NCI-H2227 (cell line): ENCODE measurements at regions not wholly inside any gene's neighbourhood (a gene's known extent, or its start where the extent isn't known, plus 50 kb on each side); places are given as distances from the start of the nearest gene placed in this dataset.

Source experiments
- DNase-seq: peaks from one replicate; lab custom pipeline; 2025; ENCODE audit not compliant: unreplicated experiment; lab: John Stamatoyannopoulos, UW

DNA sequence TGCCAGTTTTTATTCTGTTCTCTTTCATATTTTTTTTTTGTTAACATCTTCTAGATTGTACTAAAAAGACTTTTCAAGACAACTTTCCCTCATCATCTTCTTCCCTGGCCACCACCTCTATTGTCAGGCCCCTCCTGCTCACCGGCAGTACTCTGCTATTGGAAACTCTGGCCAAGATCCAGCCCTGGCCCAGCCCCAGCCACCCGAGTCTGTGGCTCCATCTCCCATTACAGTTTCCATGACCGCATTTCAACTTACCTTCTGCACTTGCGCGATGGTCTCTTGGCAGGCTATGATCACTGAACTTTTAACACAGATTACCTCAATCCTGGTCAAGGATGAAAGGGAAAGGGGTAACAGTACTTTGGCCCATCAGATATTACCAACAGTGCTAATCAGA, 137.7 kb upstream of the POM121L12 start:
- DNase-seq = no peak

DNA sequence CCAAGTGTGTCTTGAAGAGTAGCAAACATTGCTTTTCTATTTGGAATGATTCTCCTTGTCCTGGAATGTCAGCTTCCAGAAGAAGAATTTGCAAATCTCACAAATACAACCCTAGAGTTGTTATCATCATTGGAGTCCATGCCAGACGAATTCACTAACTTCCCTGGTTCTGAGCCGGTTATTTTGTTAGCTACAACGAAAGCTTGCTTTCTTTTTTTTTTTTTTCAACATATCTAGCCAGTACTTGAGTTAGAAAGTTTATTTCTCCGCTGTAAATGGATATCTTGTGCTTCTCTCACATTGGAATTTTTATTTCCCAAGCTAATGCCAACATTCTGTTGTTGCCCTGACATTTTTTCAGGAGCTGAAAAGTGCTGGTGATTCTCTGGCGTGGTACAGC, 138.1 kb upstream of the POM121L12 start:
- DNase-seq = no peak

DNA sequence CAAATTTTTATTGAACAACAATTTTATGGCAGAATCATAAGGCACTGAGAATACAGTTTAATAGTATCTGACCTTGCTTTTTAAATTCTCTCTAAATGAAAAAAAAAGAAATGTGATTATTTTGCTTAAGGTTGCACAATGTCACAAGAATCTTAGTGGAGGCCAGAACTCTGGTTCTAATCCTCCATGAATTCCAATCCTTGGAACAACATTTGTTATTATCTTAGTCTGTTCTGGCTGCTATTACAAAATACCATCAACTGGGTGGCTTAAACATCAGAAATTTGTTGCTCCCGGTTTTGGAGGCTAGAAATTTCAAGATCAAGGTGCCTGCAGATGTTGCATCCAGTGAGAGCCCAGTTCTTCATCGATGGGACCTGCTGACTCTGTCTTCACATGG, 158.2 kb upstream of the POM121L12 start:
- no peak for DNase-seq

DNA sequence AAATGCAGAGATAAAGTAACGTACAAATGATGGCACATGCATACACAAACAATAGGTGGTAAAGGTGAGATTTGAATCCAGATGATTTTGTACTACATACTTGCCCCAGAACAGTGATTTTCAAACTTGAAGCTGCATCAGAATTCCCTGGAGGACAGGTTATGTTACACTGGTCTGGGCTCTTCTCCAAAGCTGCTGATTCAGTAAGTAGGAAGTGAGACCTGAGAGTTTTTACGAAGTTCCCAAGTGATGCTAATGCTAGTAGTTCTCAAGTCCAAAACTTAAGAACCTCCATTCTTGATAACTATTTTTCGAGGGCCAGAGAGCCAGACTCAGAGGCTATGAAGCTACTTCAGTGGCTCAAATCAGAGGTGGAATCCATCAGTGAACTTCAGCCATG, 159.0 kb upstream of the POM121L12 start:
- no peak for DNase-seq

DNA sequence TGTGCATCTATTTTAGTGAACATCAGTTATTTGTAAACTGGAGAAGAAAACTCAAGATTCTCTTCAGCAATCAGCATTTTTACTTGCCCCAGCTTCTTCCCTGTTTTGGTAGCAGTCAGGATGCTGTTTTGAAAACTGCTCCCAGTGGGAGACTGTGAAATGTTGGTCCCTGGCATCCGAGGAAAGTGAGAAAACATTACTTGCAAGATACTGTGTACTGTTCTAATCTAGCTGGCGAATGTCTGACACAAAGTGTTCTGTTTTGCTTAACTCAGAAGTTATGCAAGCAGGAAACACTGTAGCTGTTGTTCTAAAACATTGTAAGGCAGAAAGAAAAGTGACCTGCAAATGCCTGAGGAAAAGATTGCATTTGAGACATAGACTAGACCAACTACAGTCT, 171.8 kb upstream of the POM121L12 start:
- no peak for DNase-seq

DNA sequence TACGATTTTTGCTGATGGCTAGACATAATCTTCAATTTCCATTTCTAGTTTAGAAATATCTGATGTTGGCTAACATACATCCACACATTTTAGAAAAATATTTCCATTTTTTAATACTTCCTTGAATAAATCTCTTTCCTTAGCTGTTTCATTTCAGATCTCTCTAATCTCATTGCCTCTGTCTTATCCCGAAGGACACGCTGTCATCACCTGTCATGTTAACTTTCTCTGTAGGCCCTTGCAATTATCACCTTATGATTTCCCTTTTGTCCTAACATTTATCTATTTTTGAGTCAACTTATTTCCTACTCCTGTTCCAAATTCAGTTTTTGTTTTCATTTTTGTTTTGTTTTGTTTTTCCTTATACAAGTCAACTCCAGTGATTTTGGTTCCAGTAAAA, 173.1 kb upstream of the POM121L12 start:
- DNase-seq = no peak

DNA sequence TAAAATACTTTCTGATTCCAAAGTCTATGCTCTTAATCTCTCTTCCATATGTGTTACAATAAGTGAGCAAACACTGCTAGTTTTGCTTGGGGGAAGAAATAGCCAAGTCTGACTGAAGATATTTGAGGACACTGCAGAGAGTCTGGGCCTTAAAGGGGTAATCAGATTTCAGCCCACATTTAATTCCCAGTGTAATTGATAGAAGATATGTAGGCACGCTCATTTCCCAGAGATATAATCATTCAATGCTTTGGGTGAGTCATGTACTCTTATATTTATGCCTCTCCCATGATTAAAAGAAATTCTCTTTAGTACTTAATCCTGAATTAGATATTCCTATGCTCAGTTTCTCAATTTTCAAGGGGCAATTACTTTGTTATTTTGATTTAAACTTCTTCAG, 178.1 kb upstream of the POM121L12 start:
- DNase-seq = no peak

DNA sequence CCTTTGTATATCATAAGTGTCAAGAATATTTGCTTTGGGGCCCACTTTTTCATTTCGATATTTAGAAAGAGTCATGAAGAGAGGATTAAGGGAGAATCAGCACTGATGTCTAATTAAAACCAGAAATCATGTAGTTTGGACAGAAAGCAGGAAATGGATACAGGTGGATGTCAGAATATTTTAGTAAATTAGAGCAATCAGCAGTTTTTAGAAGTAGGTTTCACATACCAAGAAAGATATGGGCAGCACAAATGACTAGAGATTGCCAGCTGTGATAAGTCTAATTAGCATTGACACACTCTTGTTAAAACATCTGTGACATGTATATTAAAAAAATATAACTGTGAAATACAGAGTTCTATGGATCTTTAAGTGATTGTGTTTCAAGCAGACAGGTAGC, 180.8 kb upstream of the POM121L12 start:
- no peak for DNase-seq

DNA sequence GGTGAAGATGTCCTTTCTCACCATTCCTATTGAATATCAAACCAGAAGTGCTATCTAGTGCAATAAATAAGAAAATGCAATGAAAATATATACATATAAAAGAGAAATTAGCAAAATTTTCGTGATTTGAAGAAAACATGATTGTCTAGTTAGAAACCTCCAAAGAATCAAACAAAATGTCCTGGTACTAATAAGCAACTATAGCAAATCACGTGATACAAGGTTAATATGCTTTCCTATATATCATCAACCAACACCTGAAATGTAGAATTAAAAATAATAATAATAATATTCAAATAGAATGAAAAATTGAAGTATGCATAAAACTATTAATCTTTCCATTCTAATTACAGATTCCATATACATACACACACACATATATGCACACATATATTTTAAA, 183.9 kb upstream of the POM121L12 start:
- no peak for DNase-seq

DNA sequence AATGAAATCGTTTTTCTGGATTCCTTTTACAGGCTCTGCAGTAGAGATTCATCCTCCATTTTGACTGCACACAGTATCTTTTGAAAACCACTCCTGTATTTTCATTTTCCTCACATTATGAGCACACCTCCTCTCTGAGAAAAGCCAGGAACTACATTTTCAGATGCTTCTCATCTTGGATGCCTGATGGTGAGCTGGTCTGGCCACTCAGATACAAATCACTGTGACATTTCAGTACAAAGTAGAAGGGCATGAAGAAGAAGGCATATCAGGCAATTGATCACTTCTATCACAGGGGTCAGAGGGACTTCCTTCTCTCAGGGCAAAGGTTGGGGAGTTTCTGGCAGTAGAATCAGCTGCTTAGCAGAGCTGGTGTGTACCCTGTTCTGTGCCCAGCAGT, 192.0 kb upstream of the POM121L12 start:
- DNase-seq = no peak

DNA sequence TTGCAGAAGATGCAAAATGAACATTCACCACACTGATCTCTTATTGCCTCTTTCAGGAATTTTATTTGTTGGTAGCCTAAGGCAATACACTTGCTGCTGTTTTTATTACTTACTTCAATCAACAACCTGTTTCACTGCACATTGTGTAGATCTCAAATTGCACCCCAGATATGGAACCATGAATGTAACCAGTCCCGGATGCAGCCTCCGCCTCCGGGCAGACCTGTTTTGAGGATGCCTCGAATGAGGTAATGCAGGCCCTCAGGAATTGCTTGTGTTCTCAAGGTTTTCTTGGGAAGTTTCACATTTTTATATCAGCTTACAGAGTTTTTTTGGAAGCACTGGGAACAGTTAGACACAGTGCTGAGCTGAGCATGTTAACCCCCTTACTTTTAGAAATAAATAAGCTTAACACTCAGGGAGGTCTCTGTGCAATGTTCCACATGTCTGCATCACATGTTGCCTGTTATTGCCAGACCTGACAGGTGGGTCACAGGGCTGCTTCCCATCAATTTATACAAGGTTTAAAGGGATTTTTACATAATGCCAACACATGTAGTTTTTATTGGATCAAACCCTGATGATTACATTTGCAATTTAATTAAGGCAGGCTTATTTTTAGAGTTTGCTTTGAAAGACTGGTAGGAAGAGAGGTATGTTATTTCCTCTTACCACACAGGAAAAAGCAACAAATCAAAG, 193.1 kb upstream of the POM121L12 start:
- no peak for DNase-seq

DNA sequence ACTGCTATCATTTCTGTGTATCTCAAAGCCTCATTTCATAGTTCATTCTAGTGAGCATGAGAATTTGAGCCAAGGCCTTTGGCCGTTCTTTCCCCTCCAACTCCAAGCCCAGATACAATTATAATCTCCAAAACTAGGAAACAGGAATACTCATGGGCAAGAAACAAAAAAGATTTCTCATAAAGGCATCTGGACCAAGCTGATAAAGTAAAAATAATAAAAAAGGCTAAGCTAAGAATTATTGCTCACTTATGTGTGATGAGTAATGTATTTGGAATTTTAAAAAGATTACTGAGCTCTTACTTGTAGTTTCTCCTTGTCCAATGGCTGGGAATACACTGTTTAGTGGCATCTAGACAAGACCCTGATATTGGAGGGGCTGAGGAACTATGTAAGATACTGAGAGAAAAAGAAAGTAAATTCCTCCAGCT, 196.4 kb upstream of the POM121L12 start:
- no peak for DNase-seq

DNA sequence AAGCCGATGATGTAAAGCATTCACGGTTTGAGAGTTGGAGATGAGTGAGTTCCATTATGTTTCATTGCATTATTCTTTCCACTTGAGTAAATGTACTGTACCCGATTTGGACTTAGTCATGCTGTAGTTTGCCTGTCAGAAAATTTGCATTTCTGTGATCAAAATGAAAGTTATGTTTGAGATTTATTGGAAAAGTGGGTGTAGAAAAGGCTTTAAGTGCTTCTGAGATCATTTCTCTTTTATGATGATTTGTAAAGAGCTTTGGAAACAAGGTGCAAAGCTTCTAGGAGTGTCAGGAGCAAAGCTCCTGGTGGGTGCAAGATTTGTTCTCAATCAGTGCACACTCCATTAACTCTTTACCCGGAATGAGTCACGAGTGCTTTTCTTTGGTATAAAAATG, 204.1 kb upstream of the POM121L12 start:
- DNase-seq = no peak

DNA sequence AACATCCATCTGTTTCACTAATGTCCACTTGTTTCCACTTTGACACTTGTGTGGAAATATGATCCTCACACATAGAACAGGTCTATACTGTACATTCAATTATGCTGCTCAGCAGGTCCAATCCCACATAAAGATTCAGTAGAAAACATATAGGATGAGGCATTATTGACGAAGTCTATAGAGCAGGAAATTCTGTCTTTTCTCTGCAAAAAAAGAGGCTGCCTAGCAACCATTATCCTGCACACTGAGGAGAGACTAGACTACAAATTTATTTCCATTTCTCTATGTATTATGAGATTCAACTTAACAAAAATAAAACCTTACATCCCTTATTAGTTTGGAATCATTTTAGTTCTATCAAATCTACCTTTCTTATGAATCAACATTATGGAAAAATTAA, 204.6 kb upstream of the POM121L12 start:
- DNase-seq = no peak

DNA sequence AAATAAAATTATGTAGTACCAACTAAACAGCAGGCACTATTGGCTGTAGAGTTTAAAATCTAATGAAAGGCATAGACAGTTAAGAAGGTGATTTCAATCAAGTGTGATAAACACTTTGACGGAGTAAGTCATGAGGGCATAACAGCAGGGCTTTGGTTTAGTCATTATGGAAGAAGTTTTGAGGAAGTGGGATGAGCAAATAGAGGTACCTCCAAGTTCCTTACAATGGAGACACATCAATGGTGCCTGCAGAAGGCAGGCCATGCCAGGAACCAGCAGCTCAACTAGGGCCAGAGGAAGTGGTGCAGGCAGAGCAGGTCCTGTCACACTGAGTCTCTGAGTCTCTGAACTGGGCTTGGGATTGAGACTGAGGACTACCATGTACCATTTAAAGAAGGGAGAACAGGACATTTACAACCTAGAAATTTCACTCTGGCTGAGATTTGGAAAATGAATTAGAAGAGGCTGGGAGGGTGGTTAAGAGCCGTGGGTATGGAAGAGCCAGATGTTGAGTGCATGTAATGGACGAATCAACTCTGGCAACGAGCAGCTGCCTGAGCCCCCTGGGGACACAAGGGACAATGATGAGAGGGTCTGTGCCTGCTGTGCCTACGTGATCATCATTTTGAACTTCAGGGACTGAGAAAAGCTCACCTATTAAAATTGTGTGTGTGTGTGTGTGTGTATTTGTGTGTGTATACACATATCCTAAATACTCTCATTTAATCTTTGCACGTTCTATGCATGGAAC, 208.7 kb upstream of the POM121L12 start:
- no peak for DNase-seq

DNA sequence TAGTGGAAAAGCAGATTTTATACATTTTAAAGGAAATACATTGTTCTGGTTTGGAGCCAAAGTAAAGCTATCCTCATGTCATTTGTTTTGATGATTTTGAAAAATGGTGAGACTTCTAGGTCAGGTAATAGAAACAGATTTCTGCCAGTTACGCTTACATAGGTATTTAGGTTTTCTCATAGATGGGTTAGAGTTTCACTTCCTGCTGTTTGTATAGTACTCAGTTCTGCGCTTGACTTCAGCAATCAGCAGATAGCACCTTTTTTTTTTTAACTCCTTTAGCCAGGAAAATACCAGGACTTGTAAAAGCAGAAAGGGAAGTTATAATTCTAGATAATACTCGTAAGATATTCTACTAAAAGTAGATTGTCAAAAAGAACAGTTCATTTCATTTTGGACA, 209.8 kb upstream of the POM121L12 start:
- DNase-seq = no peak

DNA sequence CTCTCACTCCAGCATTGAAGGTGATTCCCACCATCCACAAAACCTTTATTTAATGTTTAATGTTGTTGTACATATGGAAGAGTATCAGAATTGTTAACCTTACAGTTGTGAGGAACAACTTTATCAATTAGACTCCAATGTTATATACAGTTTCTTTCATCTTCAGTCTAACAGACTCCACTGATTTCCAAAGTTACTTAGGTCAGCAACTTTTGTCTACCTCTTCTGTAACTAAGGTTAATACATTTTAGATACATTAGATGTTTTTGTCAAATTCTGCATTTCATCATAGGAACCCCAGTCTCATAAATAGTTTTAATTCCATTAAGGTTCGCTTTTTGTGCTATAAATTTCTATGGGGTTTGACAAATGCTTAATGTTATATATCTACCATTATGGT, 223.9 kb upstream of the POM121L12 start:
- DNase-seq = no peak

DNA sequence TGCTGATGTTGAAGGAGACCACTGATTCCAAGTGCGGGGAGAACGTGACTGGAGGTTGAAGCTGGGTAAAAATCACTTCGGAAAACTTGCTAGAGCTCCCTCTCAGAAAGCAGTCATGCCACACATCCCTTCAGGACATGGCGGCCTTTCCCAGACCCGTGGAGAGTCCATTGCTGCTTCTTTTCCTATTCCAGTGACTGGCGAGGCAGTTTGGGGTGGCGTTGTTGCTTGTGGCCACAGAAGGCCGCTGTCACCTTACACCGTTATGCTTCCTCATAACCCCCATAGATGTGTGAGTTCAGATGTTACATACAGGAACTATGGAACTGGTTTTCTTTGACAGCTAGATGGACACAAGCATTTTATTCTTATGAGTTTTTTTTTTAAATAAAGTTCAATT, 235.6 kb upstream of the POM121L12 start:
- no peak for DNase-seq

DNA sequence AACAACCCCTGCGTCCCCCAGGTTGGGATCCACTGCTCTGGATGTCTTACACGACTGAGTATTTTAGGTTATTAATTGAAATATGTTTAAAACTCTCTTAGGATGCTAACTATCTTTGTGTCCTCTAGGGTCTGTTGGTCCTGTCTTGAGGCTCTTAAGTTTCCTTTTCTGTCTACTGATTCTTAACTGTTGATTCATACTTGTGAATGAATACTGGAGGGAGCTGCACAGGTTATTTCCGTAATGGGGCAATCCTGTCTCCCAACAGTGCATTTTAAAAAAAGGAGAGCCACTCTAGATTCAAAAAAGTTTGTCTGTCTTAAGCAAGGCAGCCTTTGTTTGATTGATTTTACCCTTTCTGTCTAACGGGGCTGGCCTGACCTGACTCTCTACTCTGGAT, 237.6 kb upstream of the POM121L12 start:
- DNase-seq = no peak

DNA sequence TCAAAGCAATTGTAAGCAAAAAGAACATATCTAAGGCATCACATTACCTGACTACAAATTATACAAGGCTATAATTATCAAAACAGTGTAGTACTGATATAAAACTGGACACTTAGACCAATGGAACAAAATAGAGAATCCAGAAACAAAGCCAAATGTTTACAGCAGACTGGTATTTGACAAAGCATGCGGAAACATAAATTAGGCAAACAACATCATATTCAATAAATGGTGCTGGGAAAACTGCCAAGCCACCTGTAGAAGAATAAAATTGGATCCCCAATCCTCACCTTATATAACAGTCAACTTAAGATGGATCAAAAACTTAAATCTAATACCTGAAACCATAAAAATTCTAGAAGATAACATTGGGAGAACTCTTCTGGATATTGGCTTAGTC, 240.8 kb upstream of the POM121L12 start:
- no peak for DNase-seq

DNA sequence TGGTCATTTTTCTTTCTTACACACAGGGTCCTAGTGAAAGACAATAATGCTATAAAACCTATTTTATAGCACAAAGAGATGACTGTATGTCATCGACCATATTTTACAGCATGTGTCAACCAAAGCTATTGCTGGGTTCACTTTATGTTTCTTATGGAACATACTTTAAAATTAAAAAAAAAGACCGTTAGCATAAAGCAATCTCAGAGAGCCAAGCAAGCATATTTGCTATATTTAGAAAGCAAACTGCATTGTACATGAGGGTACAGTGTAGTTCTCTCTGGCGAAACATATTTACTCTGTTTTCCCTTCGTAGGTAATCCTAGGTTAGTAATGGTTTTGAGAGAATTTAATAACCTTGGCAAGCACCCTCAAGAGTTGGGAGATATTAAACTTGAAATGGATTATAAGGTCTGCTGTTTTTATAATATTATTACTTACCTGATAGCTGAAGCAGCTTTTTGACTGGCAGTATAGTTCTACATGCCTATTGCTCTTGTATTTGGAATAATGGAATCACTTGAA, 244.2 kb upstream of the POM121L12 start:
- DNase-seq = no peak

DNA sequence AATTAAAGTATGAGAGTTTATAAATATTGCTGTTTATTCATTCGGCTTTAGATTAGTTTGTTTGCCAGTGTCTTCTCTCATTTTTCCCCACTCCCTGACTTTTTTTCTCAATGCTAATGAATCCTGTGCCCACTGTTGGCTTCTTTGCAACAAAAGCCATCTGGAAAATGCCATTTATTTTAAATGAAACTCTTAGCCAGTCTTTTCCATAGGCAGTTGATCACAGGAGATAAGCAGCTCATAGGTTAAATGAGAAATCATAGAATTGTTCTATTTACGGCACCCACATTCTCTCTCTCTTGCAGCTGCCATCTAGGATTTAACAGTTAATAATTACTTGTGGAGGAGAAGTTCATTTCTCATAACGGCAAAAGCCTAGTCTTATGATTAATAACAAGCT, 249.3 kb upstream of the POM121L12 start:
- no peak for DNase-seq

DNA sequence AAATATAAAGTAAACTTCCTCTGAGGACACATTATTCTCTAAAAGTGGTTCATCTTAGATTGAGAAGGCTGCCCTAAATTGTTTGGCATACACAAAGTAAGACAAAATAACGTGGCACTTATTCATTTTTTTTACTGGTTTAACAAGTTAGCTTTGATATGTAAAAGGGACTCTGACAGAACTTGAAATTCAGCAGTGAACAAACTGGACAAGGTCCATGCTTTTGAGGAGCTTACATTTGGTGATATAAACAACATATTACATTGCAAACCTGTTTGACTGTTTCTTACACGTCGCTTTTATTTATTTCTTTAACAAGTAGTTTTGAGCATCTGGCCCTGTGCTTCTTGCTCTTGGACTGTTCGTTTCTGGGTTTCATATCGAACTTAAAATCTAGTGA, 253.1 kb upstream of the POM121L12 start:
- no peak for DNase-seq
